DMS 273 (cell line): ENCODE measurements at regions not wholly inside any gene's neighbourhood (a gene's known extent, or its start where the extent isn't known, plus 50 kb on each side); places are given as distances from the start of the nearest gene placed in this dataset.

Experiments
- DNase-seq: peaks from one replicate; lab custom pipeline; 2025; ENCODE audit not compliant: unreplicated experiment; lab: John Stamatoyannopoulos, UW

DNA sequence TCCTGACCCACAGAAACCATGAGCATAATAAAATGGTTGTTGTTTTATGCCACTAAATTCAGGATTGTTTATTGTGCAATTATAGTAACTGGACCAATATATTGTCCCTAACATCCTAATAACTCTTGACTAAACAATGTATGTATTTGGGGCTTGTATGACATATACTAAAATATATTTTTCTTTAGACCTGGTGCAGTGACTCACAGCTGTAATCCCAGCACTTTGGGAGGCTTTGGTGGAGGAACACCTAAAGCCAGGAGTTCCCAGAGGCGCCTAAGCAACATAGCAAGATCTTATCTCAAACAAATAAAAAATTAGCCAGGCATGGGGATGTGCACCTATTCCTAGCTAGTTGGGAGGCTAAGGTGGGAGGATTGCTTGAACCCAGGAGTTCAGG lies 180.4 kb downstream of the SUCNR1 start:
- no peak for DNase-seq

DNA sequence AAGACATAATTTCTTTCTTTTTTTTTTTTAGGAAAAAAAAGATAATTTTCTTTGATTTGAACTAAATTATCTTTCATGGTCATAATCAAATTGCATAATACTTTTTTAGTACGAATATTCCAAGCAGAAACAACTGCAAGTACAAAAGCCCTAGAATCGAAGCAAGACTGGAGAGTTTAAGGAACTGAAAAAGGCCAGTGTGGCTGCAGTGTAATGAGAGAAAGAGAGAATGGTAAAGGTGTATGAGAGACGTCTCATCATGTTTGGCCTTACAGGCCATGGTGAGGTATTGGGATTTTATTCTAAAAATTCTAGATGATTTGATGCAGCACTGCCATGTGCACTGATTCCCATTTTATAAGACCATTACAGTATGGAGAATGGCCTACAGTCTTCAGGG lies 180.9 kb downstream of the SUCNR1 start:
- DNase-seq, result no peak

GRCh38 chr3:152056073-152056472 lies 182.6 kb downstream of the SUCNR1 start:
- DNase-seq, result no peak

DNA sequence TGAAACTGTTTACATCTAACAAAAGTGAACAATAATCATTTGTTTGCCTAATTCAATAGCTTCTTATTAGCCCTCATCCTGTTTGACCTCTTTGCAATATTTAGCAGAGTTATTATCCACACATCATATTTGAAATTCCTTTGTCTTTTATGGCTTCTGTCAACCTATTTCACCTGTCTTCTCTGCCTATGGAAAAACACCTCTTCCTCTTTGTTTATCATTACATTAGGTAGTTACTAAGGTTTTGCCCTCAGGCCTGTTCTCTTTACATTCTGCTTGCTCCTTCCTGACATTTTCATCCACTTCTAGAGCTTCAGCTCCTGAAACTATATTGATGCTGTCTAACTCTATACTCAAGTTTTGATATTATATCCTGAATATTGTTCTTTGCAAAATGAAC lies 183.0 kb downstream of the SUCNR1 start:
- DNase-seq, result no peak

DNA sequence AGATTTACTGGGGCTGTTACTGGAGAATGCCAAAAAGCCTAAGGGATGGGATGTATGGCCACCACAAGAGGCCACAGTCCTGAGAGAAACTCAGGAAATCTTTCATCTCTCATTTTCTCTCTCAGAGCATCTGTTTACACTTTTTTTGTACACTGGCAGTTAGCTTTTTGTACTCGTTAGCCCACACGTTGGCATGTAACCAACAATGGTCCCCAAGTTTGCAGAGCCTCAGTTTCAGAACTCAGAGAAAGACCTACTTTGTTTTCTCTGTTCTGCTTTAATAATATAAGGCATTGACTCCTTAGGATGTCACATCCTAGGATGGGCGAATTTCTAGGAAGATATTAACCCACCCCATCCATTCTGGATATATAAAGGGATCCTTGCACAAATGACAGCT lies 183.5 kb downstream of the SUCNR1 start:
- peak; percentile 41 for DNase-seq

DNA sequence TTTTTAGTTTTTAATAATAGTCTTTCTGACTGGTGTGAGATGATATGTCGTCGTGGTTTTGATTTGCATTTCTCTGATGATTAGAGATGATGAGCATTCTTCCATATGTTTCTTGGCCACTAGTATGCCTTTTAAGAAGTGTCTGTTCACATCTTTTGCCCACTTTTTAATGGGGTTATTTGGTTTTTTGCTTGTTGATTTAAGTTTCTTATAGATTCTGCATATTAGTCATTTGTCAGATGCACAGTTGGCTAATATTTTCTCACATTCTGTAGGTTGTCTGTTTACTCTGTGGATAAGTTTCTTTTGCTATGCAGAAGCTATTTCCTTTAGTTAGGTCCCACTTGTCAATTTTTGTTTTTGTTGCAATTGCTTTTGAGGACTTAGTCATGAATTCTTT lies 185.4 kb downstream of the SUCNR1 start:
- DNase-seq, result no peak

GRCh38 chr3:152060701-152061100 lies 187.3 kb downstream of the SUCNR1 start:
- DNase-seq, result peak; percentile 18

GRCh38 chr3:152061296-152061695 lies 187.9 kb downstream of the SUCNR1 start:
- DNase-seq, result no peak

DNA sequence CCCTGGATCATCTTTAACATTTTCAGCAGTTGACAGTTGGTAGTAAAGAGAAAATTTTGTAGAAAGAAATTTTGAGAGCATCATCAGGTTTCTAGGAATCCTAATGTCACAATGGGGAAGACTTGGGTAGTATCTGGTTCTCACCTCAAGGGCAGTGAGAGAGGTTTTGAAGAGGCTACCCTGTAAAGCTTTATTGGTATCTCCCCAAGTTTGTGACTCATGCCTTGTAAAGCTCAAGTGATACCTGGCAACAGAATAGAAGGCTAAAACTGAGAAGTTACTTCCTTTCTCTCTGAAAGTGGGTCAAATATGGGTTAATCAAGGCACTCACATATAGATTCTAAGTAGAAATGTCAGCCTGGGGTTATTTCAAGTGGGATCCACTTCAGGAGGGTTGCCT lies 196.4 kb downstream of the SUCNR1 start:
- no peak for DNase-seq

GRCh38 chr3:152071315-152071714 lies 197.4 kb upstream of the MBNL1 start:
- DNase-seq, result no peak

GRCh38 chr3:152071924-152072323 lies 196.8 kb upstream of the MBNL1 start:
- DNase-seq, result peak; percentile 51

GRCh38 chr3:152073267-152073666 lies 195.5 kb upstream of the MBNL1 start:
- DNase-seq, result no peak

GRCh38 chr3:152076148-152076547 lies 192.6 kb upstream of the MBNL1 start:
- DNase-seq, result no peak

DNA sequence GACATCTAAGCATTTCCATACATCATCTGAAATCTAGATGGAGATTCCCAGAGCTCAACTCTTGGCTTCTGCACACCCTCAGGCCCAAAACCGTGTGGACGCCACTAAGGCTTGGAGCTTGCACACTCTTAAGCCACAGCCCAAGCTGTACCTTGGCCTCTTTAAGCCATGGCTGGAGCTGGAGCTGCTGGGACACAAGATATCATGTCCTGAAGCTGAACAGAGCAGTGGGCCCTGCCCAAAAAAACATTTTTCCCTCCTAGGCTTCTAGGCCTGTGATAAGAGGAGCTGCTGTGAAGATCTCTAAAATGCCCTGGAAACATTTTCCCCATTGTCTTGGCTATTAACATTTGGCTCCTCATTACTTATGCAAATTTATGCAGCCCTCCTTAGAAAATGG lies 188.7 kb upstream of the MBNL1 start:
- DNase-seq, result no peak

- DNase-seq, result no peak
Observed at GRCh38 chr3:152083135-152083534, 185.6 kb upstream of the MBNL1 start.

GRCh38 chr3:152084441-152085158 lies 184.1 kb upstream of the MBNL1 start:
- DNase-seq, result no peak

DNA sequence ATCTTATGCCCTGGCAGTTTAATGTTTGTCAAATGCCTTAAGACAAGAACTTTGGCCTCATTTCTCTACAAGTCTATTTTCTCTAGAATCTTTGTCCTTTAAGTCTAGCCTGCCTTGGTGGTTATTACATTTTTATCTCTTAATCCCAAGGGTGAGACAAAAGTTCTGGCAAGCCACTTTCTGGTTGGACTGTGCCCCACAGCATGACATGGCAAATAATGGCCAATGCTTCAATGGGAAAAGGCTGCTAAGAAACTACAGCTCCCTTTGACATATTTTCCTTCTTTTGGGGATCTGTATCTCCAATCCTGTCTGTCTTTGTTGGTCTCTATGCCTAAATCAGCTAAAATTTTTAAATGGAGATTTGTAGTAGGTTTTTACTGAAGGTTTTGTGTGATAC lies 181.6 kb upstream of the MBNL1 start:
- no peak for DNase-seq

DNA sequence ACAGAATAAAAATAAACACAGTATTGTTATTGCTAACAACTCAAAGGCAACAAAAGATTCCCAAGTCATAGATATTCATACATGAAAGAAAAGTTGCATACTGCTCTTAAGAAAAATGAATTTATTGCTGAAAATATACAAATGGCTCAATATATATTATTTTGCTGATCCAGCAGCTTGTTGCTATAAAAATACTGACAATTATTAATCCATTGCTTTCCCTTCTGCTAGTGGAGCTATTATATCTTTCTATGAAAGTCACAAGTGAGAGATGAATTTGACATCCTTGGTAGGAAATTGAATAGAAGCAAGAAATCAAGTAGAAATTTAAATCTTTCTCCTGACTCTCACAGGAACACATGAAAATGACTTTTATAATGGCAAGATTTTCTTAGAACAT lies 179.2 kb upstream of the MBNL1 start:
- DNase-seq, result no peak

DNA sequence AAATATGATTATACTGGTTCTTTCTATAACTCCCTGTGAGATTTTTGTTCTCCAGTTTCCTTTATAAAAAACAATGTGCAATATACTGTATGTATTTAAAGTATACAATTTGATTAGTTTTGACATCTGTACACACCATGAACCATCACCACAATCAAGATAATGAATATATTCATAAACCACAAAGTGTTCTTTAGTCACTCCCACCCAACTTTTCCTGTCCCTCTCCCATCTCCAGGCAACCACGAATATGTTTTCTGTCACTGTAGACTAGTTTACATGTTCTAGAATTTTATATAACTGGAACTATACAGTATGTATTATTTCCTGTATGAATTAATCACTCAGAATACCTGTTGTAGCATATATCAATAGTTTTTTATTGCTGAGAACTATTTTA lies 177.0 kb upstream of the MBNL1 start:
- DNase-seq, result no peak

GRCh38 chr3:152093901-152094300 lies 174.8 kb upstream of the MBNL1 start:
- no peak for DNase-seq

DNA sequence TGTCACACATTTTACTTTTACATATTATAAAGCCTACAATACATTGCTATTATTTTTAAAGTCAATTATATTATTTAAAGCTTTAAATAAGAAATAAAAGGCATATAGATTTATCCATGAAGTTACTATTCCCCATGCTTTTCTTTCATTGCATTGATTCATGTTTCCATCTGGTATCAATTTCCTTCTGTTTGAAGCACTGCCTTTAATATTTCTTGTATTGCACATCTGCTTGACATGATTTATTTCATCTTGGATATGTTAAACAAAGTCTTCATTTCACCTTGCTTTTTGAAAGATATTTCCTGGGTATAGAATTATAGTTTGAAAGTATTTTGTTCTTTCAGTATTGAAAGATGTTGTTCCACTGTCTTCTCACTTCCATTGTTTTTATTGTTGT lies 174.3 kb upstream of the MBNL1 start:
- DNase-seq, result no peak

DNA sequence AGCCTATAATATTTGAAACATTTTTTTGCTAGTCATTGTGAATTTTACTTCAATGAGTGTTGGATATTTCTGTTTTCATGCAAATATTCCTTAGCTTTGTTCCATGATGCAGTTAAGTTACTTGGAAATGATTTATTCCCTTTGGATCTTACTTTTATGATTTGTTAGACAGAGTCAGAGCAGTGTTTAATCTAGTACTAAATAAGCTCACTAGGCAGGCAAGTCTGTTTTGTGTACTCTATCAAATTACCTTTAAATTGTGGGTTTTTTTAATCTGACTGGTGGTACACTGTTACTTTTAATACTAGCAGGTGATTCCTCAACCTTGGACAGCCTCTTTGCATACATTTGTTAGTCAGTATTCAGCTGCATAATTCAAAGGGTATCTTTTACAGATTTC lies 173.3 kb upstream of the MBNL1 start:
- DNase-seq, result no peak

GRCh38 chr3:152096280-152096906 lies 172.3 kb upstream of the MBNL1 start:
- no peak for DNase-seq
